Lung (tissue), 11 donors: ENCODE measurements at regions not wholly inside any gene's neighbourhood (a gene's known extent, or its start where the extent isn't known, plus 50 kb on each side); places are given as distances from the start of the nearest gene placed in this dataset.

Experiments used
- ATAC-seq: fragments of 200-7000 bp; cut with Tn5 transposase; one replicate; pipeline ENCODE4 v1.9.1; 2020; ENCODE audit warnings: moderate number of reproducible peaks; ENCODE audit not compliant: insufficient read depth, low FRiP score
- DNase-seq, 3 donors: peaks; one replicate each; pipeline ENCODE4 v3.0.0-alpha.2; 2013 to 2017
- H3K27ac ChIP-seq, 2 donors: one replicate each; pipeline ENCODE4 v1.5.1; 2013; ENCODE audit warnings: mild to moderate bottlenecking in 2 of 2, moderate library complexity in 2 of 2, control low read depth in 1 of 2, inconsistent platforms in 1 of 2, low read depth in 1 of 2, low read length in 1 of 2
- H3K27me3 ChIP-seq, 3 donors: one replicate each; pipeline ENCODE4 v1.5.1; 2013; ENCODE audit warnings: low read length in 2 of 3; ENCODE audit not compliant: control insufficient read depth in 3 of 3, insufficient read depth in 3 of 3
- H3K36me3 ChIP-seq, 4 donors: one replicate each; pipeline ENCODE4 v1.5.1; 2013; ENCODE audit warnings: low read length in 4 of 4, mild to moderate bottlenecking in 1 of 4, moderate library complexity in 1 of 4; ENCODE audit not compliant: control insufficient read depth in 4 of 4, insufficient read depth in 4 of 4
- H3K4me1 ChIP-seq, 5 donors: one replicate each; pipeline ENCODE4 v1.5.1; 2013; ENCODE audit warnings: low read length in 5 of 5, mild to moderate bottlenecking in 2 of 5, moderate library complexity in 1 of 5; ENCODE audit not compliant: control insufficient read depth in 5 of 5, insufficient read depth in 5 of 5
- H3K4me3 ChIP-seq: one replicate; pipeline ENCODE4 v1.5.1; 2013; ENCODE audit warnings: mild to moderate bottlenecking, control low read depth, moderate library complexity
- H3K9ac ChIP-seq, 2 donors: one replicate each; pipeline ENCODE4 v1.5.1; 2013; ENCODE audit warnings: low read length in 2 of 2, control low read depth in 1 of 2; ENCODE audit not compliant: insufficient read depth in 1 of 2
- H3K9me3 ChIP-seq, 4 donors: one replicate each; pipeline ENCODE4 v1.5.1; 2013; ENCODE audit warnings: low read length in 3 of 4, mild to moderate bottlenecking in 1 of 4, moderate library complexity in 1 of 4; ENCODE audit not compliant: control insufficient read depth in 4 of 4, insufficient read depth in 3 of 4
- WGBS, 2 donors: extraction: QIAGEN DNeasy Blood & Tissue Kit; methylation state at CpG; one replicate each; pipeline ENCODE4 v1.1.7; 2013; 5-methylcytosine and 5-hydroxymethylcytosine counted together
- TF ChIP-seq, protein P1 (sequence below): IDR thresholded peaks from 2 replicates; pipeline ENCODE4 v1.5.1; 2012; ENCODE audit warnings: mild to moderate bottlenecking; ENCODE audit errors: control extremely low read depth, extremely low read depth
- donor health status: control.
- donor health status: control.
- donor health status: Bipolar disorder and iron deficiency.
- donor health status: healthy.
- donor health status: DM: yes; HTN: yes; CAD: no.

- Histone ChIP-seq H3K9me3 (no peaks in the 10 kb centered on the region), H3K4me1 (no peaks in the 10 kb centered on the region), H3K27me3 (no peaks in the 10 kb centered on the region), H3K27ac (no peak overlapping the region), H3K4me3 (no peak overlapping the region), H3K36me3 (no peaks in the 10 kb centered on the region), H3K9ac (no peak overlapping the region)
- 37 to 54% methylated on average over 2 of the region's 2 CpGs for WGBS, 2 donors
- DNase-seq (peak in 1 of 3 donors; percentile 1), ATAC-seq (no peak)
- TF ChIP-seq, protein P1, sequence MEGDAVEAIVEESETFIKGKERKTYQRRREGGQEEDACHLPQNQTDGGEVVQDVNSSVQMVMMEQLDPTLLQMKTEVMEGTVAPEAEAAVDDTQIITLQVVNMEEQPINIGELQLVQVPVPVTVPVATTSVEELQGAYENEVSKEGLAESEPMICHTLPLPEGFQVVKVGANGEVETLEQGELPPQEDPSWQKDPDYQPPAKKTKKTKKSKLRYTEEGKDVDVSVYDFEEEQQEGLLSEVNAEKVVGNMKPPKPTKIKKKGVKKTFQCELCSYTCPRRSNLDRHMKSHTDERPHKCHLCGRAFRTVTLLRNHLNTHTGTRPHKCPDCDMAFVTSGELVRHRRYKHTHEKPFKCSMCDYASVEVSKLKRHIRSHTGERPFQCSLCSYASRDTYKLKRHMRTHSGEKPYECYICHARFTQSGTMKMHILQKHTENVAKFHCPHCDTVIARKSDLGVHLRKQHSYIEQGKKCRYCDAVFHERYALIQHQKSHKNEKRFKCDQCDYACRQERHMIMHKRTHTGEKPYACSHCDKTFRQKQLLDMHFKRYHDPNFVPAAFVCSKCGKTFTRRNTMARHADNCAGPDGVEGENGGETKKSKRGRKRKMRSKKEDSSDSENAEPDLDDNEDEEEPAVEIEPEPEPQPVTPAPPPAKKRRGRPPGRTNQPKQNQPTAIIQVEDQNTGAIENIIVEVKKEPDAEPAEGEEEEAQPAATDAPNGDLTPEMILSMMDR = no peak
Observed at GRCh38 chr10:109103278-109103677, 820.0 kb downstream of the XPNPEP1 start.

- Histone ChIP-seq H3K9ac (no peak overlapping the region), H3K27me3 (no peaks in the 10 kb centered on the region), H3K36me3 (no peaks in the 10 kb centered on the region), H3K4me3 (no peak overlapping the region), H3K27ac (no peak overlapping the region), H3K4me1 (no peaks in the 10 kb centered on the region), H3K9me3 (peaks cover 0 to 10% (median 2%) of the 10 kb centered on the region in 4 donors)
- TF ChIP-seq, protein P1 = no peak
- no peak for ATAC-seq
- DNase-seq = no peak
- 59 to 66% methylated on average over 3 of the region's 3 CpGs for WGBS, 2 donors
Observed at GRCh38 chr10:109089779-109090178, 833.5 kb downstream of the XPNPEP1 start.

DNA sequence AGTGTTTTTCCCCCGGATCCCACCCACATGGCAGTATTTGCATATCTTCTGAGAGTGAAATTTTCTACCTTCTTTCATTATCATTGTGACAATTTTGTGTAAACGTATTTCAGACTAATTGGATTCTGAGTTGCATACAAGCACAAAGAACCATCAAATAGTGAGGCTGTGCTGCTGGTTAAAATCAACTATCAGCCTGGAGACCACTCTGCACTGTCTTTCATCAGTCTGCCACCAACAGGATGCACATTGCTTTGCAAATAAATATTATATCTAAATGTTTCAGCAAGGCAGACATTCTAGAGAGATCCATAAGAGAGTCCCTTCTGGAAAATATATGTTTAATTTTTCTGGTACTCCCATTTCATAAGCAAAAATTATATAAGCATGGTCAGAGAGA, 851.8 kb downstream of the XPNPEP1 start:
- Histone ChIP-seq H3K27ac (no peak overlapping the region), H3K9ac (no peak overlapping the region), H3K27me3 (no peaks in the 10 kb centered on the region), H3K4me1 (no peaks in the 10 kb centered on the region), H3K36me3 (no peaks in the 10 kb centered on the region), H3K4me3 (no peak overlapping the region), H3K9me3 (no peaks in the 10 kb centered on the region)
- ATAC-seq (no peak), DNase-seq (peak in 1 of 3 donors; percentile 1)
- 26 to 42% methylated on average over 2 of the region's 2 CpGs for WGBS, 2 donors
- TF ChIP-seq, protein P1 = no peak

DNA sequence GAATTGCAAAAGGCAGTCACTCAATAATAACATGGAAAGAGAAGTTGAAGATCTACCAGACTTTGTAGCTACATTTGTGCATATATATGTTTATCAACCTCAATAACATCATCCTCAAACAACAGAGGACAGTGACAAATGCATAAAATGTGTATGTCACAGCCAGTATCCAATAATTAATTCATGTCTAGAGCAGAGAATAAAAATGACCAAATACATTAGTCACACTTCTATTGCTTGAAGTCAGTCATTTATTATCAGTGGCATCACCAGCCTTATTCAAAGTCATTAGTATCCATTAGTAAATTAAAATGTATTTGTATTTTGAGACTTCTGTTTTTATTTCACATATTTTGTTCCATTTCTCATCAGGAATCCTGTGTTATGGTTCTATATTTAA, 852.8 kb downstream of the XPNPEP1 start:
- Histone ChIP-seq H3K36me3 (no peaks in the 10 kb centered on the region), H3K9me3 (no peaks in the 10 kb centered on the region), H3K9ac (no peak overlapping the region), H3K27me3 (no peaks in the 10 kb centered on the region), H3K27ac (no peak overlapping the region), H3K4me3 (no peak overlapping the region), H3K4me1 (no peaks in the 10 kb centered on the region)
- TF ChIP-seq, protein P1 = no peak
- no peak for ATAC-seq
- no peak for DNase-seq
